Neural progenitor cell (in vitro differentiated cells): ENCODE measurements at regions not wholly inside any gene's neighbourhood (a gene's known extent, or its start where the extent isn't known, plus 50 kb on each side); places are given as distances from the start of the nearest gene placed in this dataset.

Source experiments
- DNase-seq: peaks from one replicate; pipeline ENCODE4 v3.0.0-alpha.2; 2016; ENCODE audit warnings: low spot score
- H2AFZ ChIP-seq: fragments of 200-600 bp; sonication (generic); replicated peaks from 2 replicates; pipeline ENCODE4 v1.6.1; 2016; ENCODE audit warnings: antibody characterized with exemption
- H3F3A ChIP-seq: fragments of 200-600 bp; sonication (generic); 2 replicates; pipeline ENCODE4 v1.6.1; 2016; ENCODE audit warnings: antibody characterized with exemption, low read depth
- H3K27ac ChIP-seq: fragments of 200-600 bp; sonication (generic); 2 replicates; pipeline ENCODE4 v1.5.1; 2016; ENCODE audit warnings: mild to moderate bottlenecking
- H3K27me3 ChIP-seq: fragments of 200-600 bp; sonication (generic); 2 replicates; pipeline ENCODE4 v1.6.1; 2016; ENCODE audit warnings: mild to moderate bottlenecking, moderate library complexity
- H3K36me3 ChIP-seq: fragments of 200-600 bp; sonication (generic); 2 replicates; pipeline ENCODE4 v1.5.1; 2016
- H3K4me1 ChIP-seq: fragments of 200-600 bp; sonication (generic); 2 replicates; pipeline ENCODE4 v1.6.1; 2016; ENCODE audit warnings: mixed run types
- H3K4me2 ChIP-seq: fragments of 200-600 bp; sonication (generic); 2 replicates; pipeline ENCODE4 v1.6.1; 2016
- H3K4me3 ChIP-seq: fragments of 200-600 bp; sonication (generic); 2 replicates; pipeline ENCODE4 v1.5.1; 2016
- H3K79me2 ChIP-seq: fragments of 200-600 bp; sonication (generic); 2 replicates; pipeline ENCODE4 v1.6.1; 2016; ENCODE audit warnings: low read depth
- H3K9ac ChIP-seq: fragments of 200-600 bp; sonication (generic); 2 replicates; pipeline ENCODE4 v1.6.1; 2016
- H3K9me3 ChIP-seq: fragments of 200-600 bp; sonication (generic); 2 replicates; pipeline ENCODE4 v1.5.1; 2016; ENCODE audit warnings: low read depth
- H4K20me1 ChIP-seq: fragments of 200-600 bp; sonication (generic); 2 replicates; pipeline ENCODE4 v1.6.1; 2016; ENCODE audit warnings: low read depth
- H3K27ac Mint-ChIP-seq: 3 replicates; pipeline ENCODE4 v1.8.0; 2021; ENCODE audit warnings: mixed read lengths
- H3K27me3 Mint-ChIP-seq: 2 replicates; pipeline ENCODE4 v1.8.0; 2022; ENCODE audit warnings: low read depth, mild to moderate bottlenecking, inconsistent platforms, moderate library complexity, mixed read lengths; ENCODE audit not compliant: insufficient read depth
- H3K36me3 Mint-ChIP-seq: 3 replicates; pipeline ENCODE4 v1.8.0; 2021; ENCODE audit warnings: mixed read lengths
- H3K4me1 Mint-ChIP-seq: 3 replicates; pipeline ENCODE4 v1.8.0; 2021; ENCODE audit warnings: mixed read lengths
- H3K4me3 Mint-ChIP-seq: 3 replicates; pipeline ENCODE4 v1.8.0; 2021; ENCODE audit warnings: mild to moderate bottlenecking, moderate library complexity, mixed read lengths
- H3K9me3 Mint-ChIP-seq: 3 replicates; pipeline ENCODE4 v1.8.0; 2020; ENCODE audit warnings: mixed read lengths
- EZH2 ChIP-seq: fragments of 200-600 bp; sonication (generic); IDR thresholded peaks from 2 replicates; pipeline ENCODE4 v1.6.1; 2017; ENCODE audit warnings: antibody characterized with exemption, mild to moderate bottlenecking, moderate library complexity
- EZH2phosphoT487 ChIP-seq: fragments of 200-600 bp; sonication (generic); IDR thresholded peaks from 2 replicates; pipeline ENCODE4 v1.6.1; 2017; ENCODE audit warnings: antibody characterized with exemption
- TF ChIP-seq, protein P1 (sequence below): fragments of 200-600 bp; sonication (generic); IDR thresholded peaks from 2 replicates; pipeline ENCODE4 v1.5.1; 2017; ENCODE audit warnings: antibody characterized with exemption, mild to moderate bottlenecking

DNA sequence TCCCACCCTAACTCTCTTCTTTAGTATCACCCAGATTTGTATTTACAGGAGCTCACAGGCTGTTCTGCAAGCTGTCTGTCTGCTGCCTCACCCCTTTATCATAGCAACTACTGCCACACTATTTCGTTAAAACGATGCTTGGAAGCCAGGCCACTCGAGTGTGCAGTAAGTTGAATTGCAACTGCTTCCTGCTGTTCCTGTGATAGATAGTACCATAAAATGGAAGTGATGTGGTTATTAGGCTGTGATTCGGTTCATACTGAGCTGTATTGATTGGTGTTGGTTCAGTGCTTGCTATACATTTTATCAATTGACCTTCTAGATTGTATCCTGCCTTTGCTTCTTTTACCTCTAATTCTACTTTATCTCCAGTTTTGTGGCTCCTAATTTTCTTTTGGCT, 325.4 kb downstream of the RNF144B start:
- Histone ChIP-seq H4K20me1 (no peaks in the 10 kb centered on the region), H3K27me3 (no peaks in the 10 kb centered on the region), H3K9me3 (no peaks in the 10 kb centered on the region), H3K36me3 (no peaks in the 10 kb centered on the region), H3K4me3 (no peak overlapping the region), H3F3A (no peaks in the 10 kb centered on the region), H3K79me2 (no peaks in the 10 kb centered on the region), H3K27ac (no peak overlapping the region), H3K4me2 (no peak overlapping the region), H3K4me1 (no peaks in the 10 kb centered on the region), H3K9ac (no peak overlapping the region), H2AFZ (no peak overlapping the region)
- H3K36me3 Mint-ChIP-seq = no peaks in the 10 kb centered on the region
- H3K27me3 Mint-ChIP-seq = peaks cover 2% of the 10 kb centered on the region
- DNase-seq = no peak
- H3K27ac Mint-ChIP-seq = no peak overlapping the region
- TF ChIP-seq, protein P1, sequence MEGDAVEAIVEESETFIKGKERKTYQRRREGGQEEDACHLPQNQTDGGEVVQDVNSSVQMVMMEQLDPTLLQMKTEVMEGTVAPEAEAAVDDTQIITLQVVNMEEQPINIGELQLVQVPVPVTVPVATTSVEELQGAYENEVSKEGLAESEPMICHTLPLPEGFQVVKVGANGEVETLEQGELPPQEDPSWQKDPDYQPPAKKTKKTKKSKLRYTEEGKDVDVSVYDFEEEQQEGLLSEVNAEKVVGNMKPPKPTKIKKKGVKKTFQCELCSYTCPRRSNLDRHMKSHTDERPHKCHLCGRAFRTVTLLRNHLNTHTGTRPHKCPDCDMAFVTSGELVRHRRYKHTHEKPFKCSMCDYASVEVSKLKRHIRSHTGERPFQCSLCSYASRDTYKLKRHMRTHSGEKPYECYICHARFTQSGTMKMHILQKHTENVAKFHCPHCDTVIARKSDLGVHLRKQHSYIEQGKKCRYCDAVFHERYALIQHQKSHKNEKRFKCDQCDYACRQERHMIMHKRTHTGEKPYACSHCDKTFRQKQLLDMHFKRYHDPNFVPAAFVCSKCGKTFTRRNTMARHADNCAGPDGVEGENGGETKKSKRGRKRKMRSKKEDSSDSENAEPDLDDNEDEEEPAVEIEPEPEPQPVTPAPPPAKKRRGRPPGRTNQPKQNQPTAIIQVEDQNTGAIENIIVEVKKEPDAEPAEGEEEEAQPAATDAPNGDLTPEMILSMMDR = no peak
- TF ChIP-seq EZH2phosphoT487 = no peak
- no peak for TF ChIP-seq EZH2
- no peaks in the 10 kb centered on the region for H3K9me3 Mint-ChIP-seq
- H3K4me1 Mint-ChIP-seq = no peaks in the 10 kb centered on the region
- no peak overlapping the region for H3K4me3 Mint-ChIP-seq

DNA sequence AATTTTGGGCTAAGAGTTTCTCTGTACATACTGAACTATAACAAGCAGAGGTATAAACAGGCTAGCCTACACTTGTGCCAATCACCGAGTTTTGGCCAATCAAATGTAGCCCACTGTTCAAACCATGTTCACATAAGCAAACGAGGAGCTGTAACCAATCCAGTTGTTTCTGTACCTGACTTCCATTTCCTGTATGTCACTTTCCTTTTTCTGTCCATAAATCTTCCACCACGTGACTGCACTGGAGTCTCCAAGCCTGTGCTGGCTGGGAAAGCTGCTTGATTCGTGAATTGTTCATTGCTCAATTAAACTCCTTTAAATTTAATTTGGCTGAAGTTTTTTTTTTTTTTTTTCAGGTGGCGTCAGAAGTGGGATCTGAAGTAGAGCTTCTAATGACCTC, 332.9 kb downstream of the RNF144B start:
- Histone ChIP-seq H3K36me3 (no peaks in the 10 kb centered on the region), H3K27ac (no peak overlapping the region)
- H3K27me3 Mint-ChIP-seq = no peaks in the 10 kb centered on the region

DNA sequence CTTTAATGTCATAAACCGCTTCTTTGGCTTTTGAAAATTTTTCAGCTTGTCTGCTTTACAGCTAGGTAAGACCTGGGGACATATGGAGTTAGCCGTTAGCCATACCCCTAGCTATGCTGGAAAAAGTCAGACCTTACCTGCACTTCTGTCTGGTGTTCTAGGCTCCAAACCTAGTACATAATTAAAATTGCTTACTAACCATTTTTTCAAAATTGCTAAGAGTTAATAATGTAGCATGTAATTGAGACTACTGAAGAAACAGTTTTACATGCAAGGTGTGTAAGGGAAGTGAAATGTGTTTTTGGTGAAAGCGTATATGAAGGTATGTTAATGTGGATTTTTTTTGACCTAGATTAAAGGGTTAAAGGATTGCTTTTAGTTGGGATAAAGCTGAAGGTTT, 336.9 kb downstream of the RNF144B start:
- no peak overlapping the region for H3K27ac ChIP-seq
- H3K4me2 ChIP-seq = no peak overlapping the region
- no peaks in the 10 kb centered on the region for H3K9me3 ChIP-seq
- DNase-seq = no peak
- no peaks in the 10 kb centered on the region for H4K20me1 ChIP-seq
- H3K4me1 Mint-ChIP-seq = peaks cover 4% of the 10 kb centered on the region
- no peak overlapping the region for H3K4me3 ChIP-seq
- H3K36me3 Mint-ChIP-seq = no peaks in the 10 kb centered on the region
- H3F3A ChIP-seq = no peaks in the 10 kb centered on the region
- no peaks in the 10 kb centered on the region for H3K4me1 ChIP-seq
- no peaks in the 10 kb centered on the region for H3K27me3 ChIP-seq
- H3K27ac Mint-ChIP-seq = no peak overlapping the region
- H3K9ac ChIP-seq = no peak overlapping the region
- no peaks in the 10 kb centered on the region for H3K79me2 ChIP-seq
- peaks cover 9% of the 10 kb centered on the region for H3K9me3 Mint-ChIP-seq
- no peaks in the 10 kb centered on the region for H3K27me3 Mint-ChIP-seq
- no peak for TF ChIP-seq EZH2
- TF ChIP-seq, protein P1 = no peak
- H3K36me3 ChIP-seq = no peaks in the 10 kb centered on the region
- H2AFZ ChIP-seq = no peak overlapping the region
- H3K4me3 Mint-ChIP-seq = no peak overlapping the region

More for the DNA sequence above, 332.9 kb downstream of the RNF144B start:
- Histone ChIP-seq H3K27me3 (no peaks in the 10 kb centered on the region), H2AFZ (no peak overlapping the region), H3K9ac (no peak overlapping the region), H3K9me3 (no peaks in the 10 kb centered on the region), H3K4me2 (no peak overlapping the region), H4K20me1 (no peaks in the 10 kb centered on the region), H3F3A (no peaks in the 10 kb centered on the region), H3K4me3 (no peak overlapping the region), H3K4me1 (no peaks in the 10 kb centered on the region), H3K79me2 (no peaks in the 10 kb centered on the region)
- Mint-ChIP-seq H3K9me3 (peaks cover 9% of the 10 kb centered on the region), H3K36me3 (no peaks in the 10 kb centered on the region), H3K27ac (no peak overlapping the region), H3K4me1 (peaks cover 4% of the 10 kb centered on the region), H3K4me3 (no peak overlapping the region)
- DNase-seq = no peak
- TF ChIP-seq EZH2phosphoT487 (no peak), EZH2 (no peak)
- TF ChIP-seq, protein P1 = no peak

DNA sequence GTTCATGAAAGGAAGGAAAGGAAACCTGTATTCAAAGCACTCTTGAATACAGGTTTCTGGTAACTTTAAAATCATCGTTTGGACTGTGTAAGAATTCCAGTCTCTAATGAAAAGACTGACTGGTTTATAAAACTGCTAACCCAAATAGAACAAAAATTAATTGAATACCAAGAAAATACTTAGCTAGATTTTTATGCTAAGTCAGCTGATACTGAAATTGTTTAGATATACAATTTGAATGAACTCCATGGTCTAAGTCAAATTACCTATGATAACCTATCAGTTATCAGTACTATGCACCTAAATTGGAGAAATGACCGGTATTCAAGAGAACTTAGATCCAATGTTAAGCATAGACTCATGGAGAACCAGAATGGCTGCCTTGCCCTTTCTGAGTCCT, 338.3 kb downstream of the RNF144B start:
- H3K4me3 Mint-ChIP-seq = no peak overlapping the region
- Histone ChIP-seq H3K4me2 (no peak overlapping the region), H2AFZ (no peak overlapping the region)

More for the DNA sequence above, 338.3 kb downstream of the RNF144B start:
- H3K4me3 ChIP-seq = no peak overlapping the region
- TF ChIP-seq EZH2 (no peak), EZH2phosphoT487 (no peak)
- TF ChIP-seq, protein P1 = no peak
- no peaks in the 10 kb centered on the region for H3K4me1 ChIP-seq
- no peak for DNase-seq
- H3K9ac ChIP-seq = no peak overlapping the region
- H3K36me3 Mint-ChIP-seq = no peaks in the 10 kb centered on the region
- no peaks in the 10 kb centered on the region for H3K27me3 ChIP-seq
- H3K9me3 ChIP-seq = no peaks in the 10 kb centered on the region
- no peak overlapping the region for H3K27ac Mint-ChIP-seq
- H3K4me1 Mint-ChIP-seq = peaks cover 4% of the 10 kb centered on the region
- no peak overlapping the region for H3K27ac ChIP-seq
- no peaks in the 10 kb centered on the region for H3K36me3 ChIP-seq
- H3K9me3 Mint-ChIP-seq = peaks cover 9% of the 10 kb centered on the region
- no peaks in the 10 kb centered on the region for H3K27me3 Mint-ChIP-seq
- H3K79me2 ChIP-seq = no peaks in the 10 kb centered on the region
- no peaks in the 10 kb centered on the region for H4K20me1 ChIP-seq
- no peaks in the 10 kb centered on the region for H3F3A ChIP-seq
